ENCODE measurements at regions not wholly inside any gene's neighbourhood (a gene's known extent, or its start where the extent isn't known, plus 50 kb on each side); places are given as distances from the start of the nearest gene placed in this dataset.

DNA sequence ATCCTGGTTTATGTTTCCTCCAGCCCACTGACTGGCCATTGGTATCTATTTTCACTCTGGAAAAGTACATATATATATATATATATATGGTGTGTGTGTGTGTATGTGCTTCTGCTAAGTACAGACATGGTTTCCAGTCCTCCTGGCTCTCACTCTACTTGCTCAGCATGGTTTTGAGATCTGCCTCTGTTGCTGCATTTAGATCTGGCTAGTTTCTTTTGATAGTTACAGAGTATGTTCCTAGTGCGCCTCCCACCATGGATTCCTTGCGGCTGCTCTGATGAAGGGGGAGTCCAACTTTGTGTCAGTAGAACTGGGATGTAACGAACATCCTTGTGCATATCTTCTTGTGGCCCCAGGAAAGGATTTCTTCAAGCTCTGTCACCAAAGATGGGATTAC lies 274.1 kb downstream of the MIAT start:
- Histone ChIP-seq H2AFZ (ENCODE audit: low read depth, low read length) (no peak overlapping the region), H3K27ac (ENCODE audit: low read depth, low read length) (no peak overlapping the region), H3K36me3 (ENCODE audit: insufficient read depth, low read length) (no peaks in the 10 kb centered on the region), H4K20me1 (ENCODE audit: insufficient read depth, low read length) (no peaks in the 10 kb centered on the region), H3K4me3 (ENCODE audit: insufficient read depth, low read depth, low read length) (no peak overlapping the region), H3K4me1 (ENCODE audit: insufficient read depth, low read length) (no peaks in the 10 kb centered on the region), H3K4me2 (ENCODE audit: low read length) (no peak overlapping the region), H3K27me3 (ENCODE audit: insufficient read depth, low read length) (peaks cover 9% of the 10 kb centered on the region), H3K79me2 (ENCODE audit: insufficient read depth, low read length) (no peaks in the 10 kb centered on the region), H3K9ac (ENCODE audit: low read length) (no peak overlapping the region), H3K9me3 (ENCODE audit: insufficient read depth, low read depth, low read length) (no peaks in the 10 kb centered on the region)
- DNase-seq (ENCODE audit: low read depth) (no peak), FAIRE-seq (no peak)
- Mint-ChIP-seq H3K36me3 (ENCODE audit: low read depth, unreplicated experiment) (no peaks in the 10 kb centered on the region), H3K9me3 (ENCODE audit: unreplicated experiment) (peaks cover 3% of the 10 kb centered on the region), H3K27me3 (ENCODE audit: low read depth, unreplicated experiment) (peaks cover 10% of the 10 kb centered on the region), H3K27ac (ENCODE audit: unreplicated experiment) (no peak overlapping the region), H3K4me3 (ENCODE audit: unreplicated experiment) (no peak overlapping the region), H3K4me1 (ENCODE audit: low read depth, unreplicated experiment) (peaks cover 4% of the 10 kb centered on the region)
- TF ChIP-seq, protein P1, sequence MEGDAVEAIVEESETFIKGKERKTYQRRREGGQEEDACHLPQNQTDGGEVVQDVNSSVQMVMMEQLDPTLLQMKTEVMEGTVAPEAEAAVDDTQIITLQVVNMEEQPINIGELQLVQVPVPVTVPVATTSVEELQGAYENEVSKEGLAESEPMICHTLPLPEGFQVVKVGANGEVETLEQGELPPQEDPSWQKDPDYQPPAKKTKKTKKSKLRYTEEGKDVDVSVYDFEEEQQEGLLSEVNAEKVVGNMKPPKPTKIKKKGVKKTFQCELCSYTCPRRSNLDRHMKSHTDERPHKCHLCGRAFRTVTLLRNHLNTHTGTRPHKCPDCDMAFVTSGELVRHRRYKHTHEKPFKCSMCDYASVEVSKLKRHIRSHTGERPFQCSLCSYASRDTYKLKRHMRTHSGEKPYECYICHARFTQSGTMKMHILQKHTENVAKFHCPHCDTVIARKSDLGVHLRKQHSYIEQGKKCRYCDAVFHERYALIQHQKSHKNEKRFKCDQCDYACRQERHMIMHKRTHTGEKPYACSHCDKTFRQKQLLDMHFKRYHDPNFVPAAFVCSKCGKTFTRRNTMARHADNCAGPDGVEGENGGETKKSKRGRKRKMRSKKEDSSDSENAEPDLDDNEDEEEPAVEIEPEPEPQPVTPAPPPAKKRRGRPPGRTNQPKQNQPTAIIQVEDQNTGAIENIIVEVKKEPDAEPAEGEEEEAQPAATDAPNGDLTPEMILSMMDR (IDR thresholded peaks at IDR 0.05; ENCODE audit: insufficient read depth, low read depth, low read length) = no peak
- no peak for TF ChIP-seq EZH2 (IDR thresholded peaks at IDR 0.05; ENCODE audit: insufficient read depth, low read length)

DNA sequence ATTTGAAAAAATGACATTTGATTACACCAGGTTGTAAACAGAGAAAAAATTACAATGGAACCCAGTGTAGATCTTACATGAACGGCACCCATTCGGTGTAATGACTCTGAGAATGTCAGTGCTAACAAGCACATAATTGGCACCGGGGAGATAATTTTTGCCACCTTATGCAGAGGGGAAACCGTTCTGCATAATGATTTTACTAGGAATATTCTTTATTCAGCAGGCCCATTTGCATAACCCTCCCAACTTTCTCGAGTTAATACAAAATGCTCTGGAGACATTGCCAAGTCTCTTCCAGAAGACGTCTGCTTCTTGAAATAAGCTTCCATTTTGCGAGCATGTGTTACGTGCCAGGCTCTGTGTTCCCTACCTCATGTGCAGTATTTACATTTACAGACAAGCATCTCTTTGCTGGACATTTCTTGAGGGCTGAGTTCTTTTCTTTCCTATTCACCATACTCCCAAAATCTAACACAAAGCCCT lies 275.8 kb downstream of the MIAT start:
- Histone ChIP-seq H3K9me3 (ENCODE audit: insufficient read depth, low read depth, low read length) (no peaks in the 10 kb centered on the region), H3K36me3 (ENCODE audit: insufficient read depth, low read length) (no peaks in the 10 kb centered on the region), H4K20me1 (ENCODE audit: insufficient read depth, low read length) (no peaks in the 10 kb centered on the region), H3K4me3 (ENCODE audit: insufficient read depth, low read depth, low read length) (no peak overlapping the region), H3K9ac (ENCODE audit: low read length) (no peak overlapping the region), H3K27ac (ENCODE audit: low read depth, low read length) (no peak overlapping the region), H3K27me3 (ENCODE audit: insufficient read depth, low read length) (peaks cover 4% of the 10 kb centered on the region), H2AFZ (ENCODE audit: low read depth, low read length) (no peak overlapping the region), H3K79me2 (ENCODE audit: insufficient read depth, low read length) (no peaks in the 10 kb centered on the region), H3K4me1 (ENCODE audit: insufficient read depth, low read length) (no peaks in the 10 kb centered on the region), H3K4me2 (ENCODE audit: low read length) (no peak overlapping the region)
- no peak overlapping the region for H3K27ac Mint-ChIP-seq (ENCODE audit: unreplicated experiment)
- no peak for FAIRE-seq
- H3K36me3 Mint-ChIP-seq (ENCODE audit: low read depth, unreplicated experiment) = no peaks in the 10 kb centered on the region
- peaks cover 3% of the 10 kb centered on the region for H3K9me3 Mint-ChIP-seq (ENCODE audit: unreplicated experiment)
- H3K27me3 Mint-ChIP-seq (ENCODE audit: low read depth, unreplicated experiment) = peaks cover 12% of the 10 kb centered on the region
- H3K4me1 Mint-ChIP-seq (ENCODE audit: low read depth, unreplicated experiment) = peaks cover 4% of the 10 kb centered on the region
- no peak for DNase-seq (ENCODE audit: low read depth)
- no peak overlapping the region for H3K4me3 Mint-ChIP-seq (ENCODE audit: unreplicated experiment)
- TF ChIP-seq, protein P1 (IDR thresholded peaks at IDR 0.05; ENCODE audit: insufficient read depth, low read depth, low read length) = no peak
- TF ChIP-seq EZH2 (IDR thresholded peaks at IDR 0.05; ENCODE audit: insufficient read depth, low read length) = no peak

DNA sequence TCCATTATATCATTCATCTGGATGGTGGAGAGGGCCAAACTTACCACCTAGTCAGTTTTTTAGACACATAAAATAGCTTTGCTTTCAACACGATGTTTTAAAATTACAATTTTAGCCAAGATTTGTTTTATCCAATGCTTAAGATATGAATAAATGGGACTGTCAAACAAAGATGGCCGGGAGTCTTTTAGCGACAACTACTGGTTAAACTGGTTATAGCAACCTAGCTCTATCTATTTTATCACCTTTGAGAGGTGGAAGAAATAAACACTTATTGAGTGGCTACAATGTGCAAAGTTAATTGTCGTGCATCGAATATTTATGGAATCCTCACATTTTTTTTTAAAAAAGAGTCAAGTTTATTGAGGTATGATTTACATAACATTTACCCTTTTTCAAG lies 279.8 kb downstream of the MIAT start:
- H3K9me3 Mint-ChIP-seq (ENCODE audit: unreplicated experiment) = peaks cover 11% of the 10 kb centered on the region
- H3K27ac Mint-ChIP-seq (ENCODE audit: unreplicated experiment) = no peak overlapping the region
- FAIRE-seq = no peak
- TF ChIP-seq, protein P1 (IDR thresholded peaks at IDR 0.05; ENCODE audit: insufficient read depth, low read depth, low read length) = no peak
- TF ChIP-seq EZH2 (IDR thresholded peaks at IDR 0.05; ENCODE audit: insufficient read depth, low read length) = no peak
- peaks cover 22% of the 10 kb centered on the region for H3K27me3 Mint-ChIP-seq (ENCODE audit: low read depth, unreplicated experiment)
- Histone ChIP-seq H3K9me3 (ENCODE audit: insufficient read depth, low read depth, low read length) (no peaks in the 10 kb centered on the region), H3K4me1 (ENCODE audit: insufficient read depth, low read length) (no peaks in the 10 kb centered on the region), H3K4me3 (ENCODE audit: insufficient read depth, low read depth, low read length) (no peak overlapping the region), H3K4me2 (ENCODE audit: low read length) (no peak overlapping the region), H3K27me3 (ENCODE audit: insufficient read depth, low read length) (peaks cover 6% of the 10 kb centered on the region), H3K36me3 (ENCODE audit: insufficient read depth, low read length) (no peaks in the 10 kb centered on the region), H2AFZ (ENCODE audit: low read depth, low read length) (no peak overlapping the region), H3K9ac (ENCODE audit: low read length) (no peak overlapping the region), H4K20me1 (ENCODE audit: insufficient read depth, low read length) (no peaks in the 10 kb centered on the region), H3K79me2 (ENCODE audit: insufficient read depth, low read length) (no peaks in the 10 kb centered on the region), H3K27ac (ENCODE audit: low read depth, low read length) (no peak overlapping the region)
- H3K4me3 Mint-ChIP-seq (ENCODE audit: unreplicated experiment) = no peak overlapping the region
- peaks cover under 1% of the 10 kb centered on the region for H3K4me1 Mint-ChIP-seq (ENCODE audit: low read depth, unreplicated experiment)
- DNase-seq (ENCODE audit: low read depth) = no peak
- no peaks in the 10 kb centered on the region for H3K36me3 Mint-ChIP-seq (ENCODE audit: low read depth, unreplicated experiment)

Measured in astrocyte (in vitro differentiated cells and primary cell).